PC-9 (cell line): ENCODE measurements at regions not wholly inside any gene's neighbourhood (a gene's known extent, or its start where the extent isn't known, plus 50 kb on each side); places are given as distances from the start of the nearest gene placed in this dataset.

Source experiments
- CTCF ChIP-seq: fragments of 200-600 bp; sonication (generic); conservative IDR thresholded peaks from 2 replicates; pipeline ENCODE4 v1.6.1; 2017; ENCODE audit warnings: mixed run types, antibody characterized with exemption, mild to moderate bottlenecking, moderate library complexity
- EZH2 ChIP-seq: fragments of 200-600 bp; sonication (generic); IDR thresholded peaks from 2 replicates; pipeline ENCODE4 v1.8.0; 2017; ENCODE audit warnings: antibody characterized with exemption, low read depth

GRCh38 chr2:61774351-61774750 lies 79.5 kb downstream of the FAM161A start:
- TF ChIP-seq CTCF (no peak), EZH2 (no peak)
